Lower leg skin (tissue), 4 donors: ENCODE measurements at regions not wholly inside any gene's neighbourhood (a gene's known extent, or its start where the extent isn't known, plus 50 kb on each side); places are given as distances from the start of the nearest gene placed in this dataset.

Experiments
- DNase-seq, 2 donors: peaks; one replicate each; pipeline ENCODE4 v3.0.0-alpha.2; 2019; ENCODE audit warnings: low spot score in 2 of 2
- H3K4me3 ChIP-seq: fragments of 200-600 bp; sonication (generic); 2 replicates; pipeline ENCODE4 v1.5.1; 2017; ENCODE audit warnings: mild to moderate bottlenecking, low read depth; ENCODE audit not compliant: poor library complexity, severe bottlenecking
- POLR2A ChIP-seq, 2 donors: fragments of 450-650 bp; IDR thresholded peaks; one replicate each; pipeline ENCODE4 v1.6.1; 2016 to 2017; ENCODE audit warnings: antibody characterized with exemption in 2 of 2, mild to moderate bottlenecking in 1 of 2, moderate library complexity in 1 of 2
- WGBS, 2 donors: methylation state at CpG; one replicate each; pipeline ENCODE4 v1.1.5; 2018; 5-methylcytosine and 5-hydroxymethylcytosine counted together
- intact Hi-C: fragments of 100-400 bp; cut with DNase I; formaldehyde crosslinking; loops from one replicate; pipeline ENCODE4 v1.15.0; 2023; ENCODE audit warnings: low total_unique reads
- TF ChIP-seq, protein P1 (sequence below), 3 donors: fragments of 450-650 bp; IDR thresholded peaks; one replicate each; pipeline ENCODE4 v1.5.1; 2016; ENCODE audit warnings: antibody characterized with exemption in 3 of 3, mild to moderate bottlenecking in 3 of 3, moderate library complexity in 2 of 3

- no peak for TF ChIP-seq POLR2A (IDR thresholded peaks at IDR 0.05)
- TF ChIP-seq, protein P1, sequence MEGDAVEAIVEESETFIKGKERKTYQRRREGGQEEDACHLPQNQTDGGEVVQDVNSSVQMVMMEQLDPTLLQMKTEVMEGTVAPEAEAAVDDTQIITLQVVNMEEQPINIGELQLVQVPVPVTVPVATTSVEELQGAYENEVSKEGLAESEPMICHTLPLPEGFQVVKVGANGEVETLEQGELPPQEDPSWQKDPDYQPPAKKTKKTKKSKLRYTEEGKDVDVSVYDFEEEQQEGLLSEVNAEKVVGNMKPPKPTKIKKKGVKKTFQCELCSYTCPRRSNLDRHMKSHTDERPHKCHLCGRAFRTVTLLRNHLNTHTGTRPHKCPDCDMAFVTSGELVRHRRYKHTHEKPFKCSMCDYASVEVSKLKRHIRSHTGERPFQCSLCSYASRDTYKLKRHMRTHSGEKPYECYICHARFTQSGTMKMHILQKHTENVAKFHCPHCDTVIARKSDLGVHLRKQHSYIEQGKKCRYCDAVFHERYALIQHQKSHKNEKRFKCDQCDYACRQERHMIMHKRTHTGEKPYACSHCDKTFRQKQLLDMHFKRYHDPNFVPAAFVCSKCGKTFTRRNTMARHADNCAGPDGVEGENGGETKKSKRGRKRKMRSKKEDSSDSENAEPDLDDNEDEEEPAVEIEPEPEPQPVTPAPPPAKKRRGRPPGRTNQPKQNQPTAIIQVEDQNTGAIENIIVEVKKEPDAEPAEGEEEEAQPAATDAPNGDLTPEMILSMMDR (IDR thresholded peaks at IDR 0.05): no peak
- H3K4me3 ChIP-seq: no peak overlapping the region
- 76% methylated on average over 8 of the region's 8 CpGs for WGBS, 2 donors
- DNase-seq: no peak
- intact Hi-C loops: no loop called here
Measured at GRCh38 chr3:71876135-71877105, 91.5 kb upstream of the PROK2 start.

- no peak overlapping the region for H3K4me3 ChIP-seq
- intact Hi-C loops: no loop called here
- TF ChIP-seq POLR2A (IDR thresholded peaks at IDR 0.05): no peak
- TF ChIP-seq, protein P1 (IDR thresholded peaks at IDR 0.05): no peak
- 25 to 29% methylated on average over 4 of the region's 4 CpGs for whole genome bisulfite sequencing, 2 donors
- DNase-seq: peak; percentile 72 to 94
Measured at GRCh38 chr3:71875461-71875947, 90.6 kb upstream of the PROK2 start.

GRCh38 chr3:71874618-71875017, 89.7 kb upstream of the PROK2 start:
- no peak for TF ChIP-seq POLR2A (IDR thresholded peaks at IDR 0.05)
- TF ChIP-seq, protein P1 (IDR thresholded peaks at IDR 0.05): no peak
- 68 to 73% methylated on average over 4 of the region's 4 CpGs for WGBS, 2 donors
- H3K4me3 ChIP-seq: no peak overlapping the region
- intact Hi-C loops: no loop called here
- DNase-seq: no peak

- WGBS, 2 donors: 70 to 73% methylated on average over 10 of the region's 10 CpGs
- intact Hi-C loops: no loop called here
- H3K4me3 ChIP-seq: no peak overlapping the region
- TF ChIP-seq, protein P1 (IDR thresholded peaks at IDR 0.05): no peak
- TF ChIP-seq POLR2A (IDR thresholded peaks at IDR 0.05): no peak
- no peak for DNase-seq
Measured at GRCh38 chr3:71873093-71873611, 88.2 kb upstream of the PROK2 start.

DNA sequence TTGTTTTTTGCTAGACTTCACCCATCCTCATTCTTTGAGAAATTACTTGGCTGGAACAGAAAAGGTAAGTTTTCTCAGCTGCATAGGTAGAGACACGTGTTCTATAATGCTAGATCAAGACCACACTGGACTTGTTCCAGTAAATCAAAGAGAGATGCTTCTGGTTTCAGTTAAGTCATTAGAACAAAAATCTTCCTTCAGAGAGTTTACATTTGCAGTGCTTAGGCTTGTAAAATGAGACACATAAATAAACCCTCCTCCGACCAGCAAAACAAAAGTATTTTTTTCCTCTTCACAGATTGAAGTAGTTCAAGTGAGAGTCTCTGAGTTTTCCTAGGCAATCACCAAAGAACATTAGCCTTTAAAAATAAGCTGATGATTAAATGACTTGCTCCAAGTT, 87.3 kb upstream of the PROK2 start:
- H3K4me3 ChIP-seq: no peak overlapping the region
- WGBS, 2 donors: 32 to 41% methylated on average over 2 of the region's 2 CpGs
- DNase-seq: no peak
- TF ChIP-seq, protein P1 (IDR thresholded peaks at IDR 0.05): no peak
- TF ChIP-seq POLR2A (IDR thresholded peaks at IDR 0.05): no peak
- intact Hi-C loops: no loop called here
